ENCODE measurements at regions not wholly inside any gene's neighbourhood (a gene's known extent, or its start where the extent isn't known, plus 50 kb on each side); places are given as distances from the start of the nearest gene placed in this dataset.

DNA sequence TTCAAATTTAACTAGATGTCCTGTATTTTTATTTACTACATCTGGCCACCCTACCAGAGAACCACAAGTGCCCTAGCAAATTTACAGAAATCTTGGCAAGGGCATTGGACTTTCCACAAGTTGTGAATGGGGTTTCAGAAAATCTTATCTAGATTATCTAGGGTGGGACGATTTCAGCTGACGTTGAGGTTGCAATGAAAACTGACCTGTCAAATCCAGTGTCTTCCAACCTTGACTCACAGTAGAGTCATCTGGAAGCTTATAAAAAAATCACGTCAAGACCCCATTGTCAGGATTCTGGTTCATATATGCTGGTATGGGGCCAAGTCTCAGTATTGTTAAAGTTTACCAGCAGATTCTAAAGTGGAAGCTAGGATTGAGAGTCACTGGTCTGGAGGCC is 109.6 kb upstream of the ACTBL2 start:
- no peak for DNase-seq (ENCODE audit: low spot score)
- Mint-ChIP-seq H3K9me3 (peaks cover 4% of the 10 kb centered on the region), H3K27me3 (ENCODE audit: insufficient read depth) (no peaks in the 10 kb centered on the region), H3K27ac (no peak overlapping the region), H3K36me3 (ENCODE audit: low read depth) (no peaks in the 10 kb centered on the region), H3K4me3 (no peak overlapping the region), H3K4me1 (ENCODE audit: low read depth) (no peaks in the 10 kb centered on the region)
- intact Hi-C loops (cut with micrococcal nuclease): no loop called here

DNA sequence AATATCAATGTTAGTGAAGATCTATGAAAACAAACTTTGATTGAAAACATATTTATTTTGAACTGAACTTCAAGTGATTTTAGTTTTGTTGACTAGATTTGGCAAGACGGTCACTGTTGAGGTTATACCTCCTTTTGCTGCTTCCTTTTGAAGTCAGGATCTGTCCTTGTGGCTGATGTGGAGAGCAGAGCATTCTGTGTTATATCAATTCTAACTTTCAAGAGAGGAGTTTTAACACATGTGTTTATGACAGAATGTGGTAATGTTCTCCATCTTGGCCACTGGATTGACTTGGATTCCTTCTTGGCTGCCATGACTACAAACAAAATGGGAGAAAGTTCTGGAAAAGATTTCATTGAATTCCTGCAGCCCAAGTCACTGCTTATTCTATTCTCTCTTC is 104.0 kb upstream of the ACTBL2 start:
- no peak overlapping the region for H3K27ac Mint-ChIP-seq

DNA sequence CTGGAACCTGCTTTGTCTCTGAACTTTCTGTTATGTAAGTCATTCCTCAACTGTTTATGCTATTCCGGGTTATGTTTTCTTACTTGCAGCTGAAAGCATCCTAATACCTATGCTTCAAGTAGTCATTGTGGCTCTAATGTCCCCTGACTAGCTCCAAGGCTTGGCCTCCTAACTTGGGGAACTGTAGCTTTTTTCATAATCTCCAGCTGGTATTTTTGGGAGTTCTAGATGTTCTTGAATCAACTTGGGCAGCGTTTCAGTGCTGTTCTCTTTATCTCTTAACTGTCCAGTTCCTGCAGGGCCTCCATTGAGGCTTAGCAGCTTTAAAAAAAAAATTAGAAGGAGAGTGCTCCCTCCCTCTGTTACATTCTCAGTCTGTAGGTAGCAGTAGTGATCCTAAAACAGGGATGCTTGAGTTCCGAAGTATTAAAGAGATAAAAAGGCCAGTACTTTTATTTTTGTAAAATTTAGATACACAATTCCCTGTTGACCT is 100.0 kb upstream of the ACTBL2 start:
- Mint-ChIP-seq H3K27me3 (ENCODE audit: insufficient read depth) (peaks cover 3% of the 10 kb centered on the region), H3K9me3 (peaks cover 11% of the 10 kb centered on the region), H3K4me1 (ENCODE audit: low read depth) (no peaks in the 10 kb centered on the region), H3K36me3 (ENCODE audit: low read depth) (no peaks in the 10 kb centered on the region), H3K27ac (no peak overlapping the region), H3K4me3 (no peak overlapping the region)
- intact Hi-C loops (cut with micrococcal nuclease): no loop called here
- no peak for DNase-seq (ENCODE audit: low spot score)

More for the DNA sequence above, 104.0 kb upstream of the ACTBL2 start:
- no peak for DNase-seq (ENCODE audit: low spot score)
- H3K27me3 Mint-ChIP-seq (ENCODE audit: insufficient read depth): peaks cover 3% of the 10 kb centered on the region
- H3K4me3 Mint-ChIP-seq: no peak overlapping the region
- peaks cover 4% of the 10 kb centered on the region for H3K9me3 Mint-ChIP-seq
- H3K4me1 Mint-ChIP-seq (ENCODE audit: low read depth): no peaks in the 10 kb centered on the region
- intact Hi-C loops (cut with micrococcal nuclease): no loop called here
- H3K36me3 Mint-ChIP-seq (ENCODE audit: low read depth): no peaks in the 10 kb centered on the region

DNA sequence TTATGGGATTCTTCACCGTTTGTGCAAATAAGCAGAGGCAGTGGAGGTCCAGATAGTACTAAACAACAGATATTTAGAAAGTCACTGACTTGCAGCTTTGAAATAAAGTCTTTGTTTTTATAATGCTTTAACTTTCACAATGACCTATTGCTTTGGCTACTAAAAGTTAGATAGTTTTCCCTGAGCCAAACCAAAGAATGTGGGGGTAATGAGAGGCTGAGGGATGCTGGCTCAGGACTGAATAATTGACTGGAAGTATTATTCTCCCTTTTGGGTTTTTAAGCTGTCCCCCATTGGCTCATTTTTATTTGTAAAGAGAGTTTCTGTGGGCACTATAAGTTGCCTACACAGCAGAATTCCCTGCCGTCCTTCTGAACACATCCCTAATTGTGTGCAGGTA is 99.2 kb upstream of the ACTBL2 start:
- Mint-ChIP-seq H3K27me3 (ENCODE audit: insufficient read depth) (peaks cover 3% of the 10 kb centered on the region), H3K36me3 (ENCODE audit: low read depth) (no peaks in the 10 kb centered on the region), H3K4me3 (no peak overlapping the region), H3K9me3 (peaks cover 7% of the 10 kb centered on the region), H3K27ac (no peak overlapping the region), H3K4me1 (ENCODE audit: low read depth) (no peaks in the 10 kb centered on the region)
- intact Hi-C loops (cut with micrococcal nuclease): no loop called here
- no peak for DNase-seq (ENCODE audit: low spot score)

DNA sequence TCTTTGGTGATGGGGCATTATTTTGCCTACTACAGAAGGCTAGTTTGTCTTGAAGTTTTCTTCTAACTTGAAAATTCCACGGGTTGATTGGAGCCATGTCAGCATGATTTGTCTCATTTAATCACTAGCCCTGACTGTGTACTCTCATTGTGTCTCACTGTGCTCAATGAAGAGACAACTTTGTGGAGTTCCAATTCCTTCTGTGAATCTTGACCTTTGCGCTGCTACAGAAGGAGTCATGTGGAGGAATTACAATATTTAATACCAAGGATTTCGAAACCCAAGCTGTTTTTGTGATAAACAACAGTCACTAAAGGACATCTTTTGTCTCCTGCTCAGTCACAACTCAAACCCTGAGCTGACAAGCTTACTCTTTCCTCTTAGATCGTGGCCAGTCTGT is 98.6 kb upstream of the ACTBL2 start:
- peaks cover 7% of the 10 kb centered on the region for H3K9me3 Mint-ChIP-seq
- no peak for DNase-seq (ENCODE audit: low spot score)
- no peak overlapping the region for H3K4me3 Mint-ChIP-seq
- H3K27me3 Mint-ChIP-seq (ENCODE audit: insufficient read depth): peaks cover 3% of the 10 kb centered on the region
- H3K27ac Mint-ChIP-seq: no peak overlapping the region
- H3K4me1 Mint-ChIP-seq (ENCODE audit: low read depth): no peaks in the 10 kb centered on the region
- no peaks in the 10 kb centered on the region for H3K36me3 Mint-ChIP-seq (ENCODE audit: low read depth)
- intact Hi-C loops (cut with micrococcal nuclease): no loop called here

DNA sequence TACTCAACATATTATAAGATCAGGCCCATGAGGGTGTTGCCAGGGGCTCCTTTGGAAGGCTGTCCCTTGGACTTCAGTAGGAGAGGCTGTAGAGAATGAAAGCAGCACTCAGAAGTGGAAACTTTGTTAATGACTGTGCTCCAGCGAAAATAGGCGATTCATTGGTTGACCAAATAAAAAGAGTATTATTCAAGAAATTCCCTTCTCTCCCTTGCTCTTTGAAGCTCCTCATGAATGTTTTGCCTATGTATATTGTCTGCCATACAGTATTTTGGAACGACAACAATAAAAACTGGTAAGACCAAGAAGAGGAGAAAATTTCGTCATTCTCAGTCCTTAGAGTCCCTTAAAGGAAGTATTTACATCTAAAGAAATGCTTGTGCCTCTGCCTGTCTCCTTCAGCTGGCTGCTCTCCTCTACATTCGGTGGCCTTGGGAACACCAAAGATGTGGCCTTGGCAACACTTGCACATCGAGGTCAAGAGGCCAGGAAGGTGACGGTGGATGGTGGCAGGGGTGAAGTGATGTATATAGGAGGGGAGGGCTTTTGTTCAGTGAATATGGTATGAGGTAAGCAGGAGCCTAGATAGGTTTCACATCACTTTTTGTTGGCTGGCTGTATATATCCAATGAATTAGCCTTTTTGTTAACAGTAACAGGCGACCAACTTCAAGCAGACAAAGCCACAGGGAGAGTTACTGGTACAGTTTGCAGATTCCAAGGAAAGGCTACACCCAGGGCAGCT is 95.0 kb upstream of the ACTBL2 start:
- H3K36me3 Mint-ChIP-seq (ENCODE audit: low read depth): no peaks in the 10 kb centered on the region
- intact Hi-C loops (cut with micrococcal nuclease): no loop called here

DNA sequence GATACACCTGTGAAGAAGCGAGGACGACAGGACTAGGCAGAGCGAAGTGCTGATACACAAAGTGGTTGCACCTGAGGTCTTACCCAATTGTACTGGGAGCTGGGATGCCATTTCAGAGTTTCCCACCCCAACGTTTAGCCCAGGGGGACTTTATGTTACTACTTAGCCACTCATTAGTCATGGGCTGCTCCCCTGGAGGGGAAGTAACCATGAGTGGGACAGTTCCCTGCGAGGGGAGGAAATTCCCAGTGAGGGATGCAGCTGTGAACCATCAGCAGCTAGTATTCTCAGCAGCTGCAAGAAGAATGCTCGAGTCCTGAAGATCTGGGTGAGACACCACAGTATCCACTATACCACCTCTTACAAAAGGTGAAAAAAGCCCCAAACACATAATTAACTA is 93.7 kb upstream of the ACTBL2 start:
- no peak overlapping the region for H3K27ac Mint-ChIP-seq
- H3K9me3 Mint-ChIP-seq: peaks cover 7% of the 10 kb centered on the region
- DNase-seq (ENCODE audit: low spot score): no peak
- no peaks in the 10 kb centered on the region for H3K27me3 Mint-ChIP-seq (ENCODE audit: insufficient read depth)
- H3K4me1 Mint-ChIP-seq (ENCODE audit: low read depth): no peaks in the 10 kb centered on the region
- intact Hi-C loops (cut with micrococcal nuclease): no loop called here
- H3K4me3 Mint-ChIP-seq: no peak overlapping the region
- no peaks in the 10 kb centered on the region for H3K36me3 Mint-ChIP-seq (ENCODE audit: low read depth)

More for the DNA sequence above, 95.0 kb upstream of the ACTBL2 start:
- H3K27me3 Mint-ChIP-seq (ENCODE audit: insufficient read depth): no peaks in the 10 kb centered on the region
- DNase-seq (ENCODE audit: low spot score): no peak
- H3K4me3 Mint-ChIP-seq: no peak overlapping the region
- peaks cover 7% of the 10 kb centered on the region for H3K9me3 Mint-ChIP-seq
- no peaks in the 10 kb centered on the region for H3K4me1 Mint-ChIP-seq (ENCODE audit: low read depth)
- H3K27ac Mint-ChIP-seq: no peak overlapping the region

DNA sequence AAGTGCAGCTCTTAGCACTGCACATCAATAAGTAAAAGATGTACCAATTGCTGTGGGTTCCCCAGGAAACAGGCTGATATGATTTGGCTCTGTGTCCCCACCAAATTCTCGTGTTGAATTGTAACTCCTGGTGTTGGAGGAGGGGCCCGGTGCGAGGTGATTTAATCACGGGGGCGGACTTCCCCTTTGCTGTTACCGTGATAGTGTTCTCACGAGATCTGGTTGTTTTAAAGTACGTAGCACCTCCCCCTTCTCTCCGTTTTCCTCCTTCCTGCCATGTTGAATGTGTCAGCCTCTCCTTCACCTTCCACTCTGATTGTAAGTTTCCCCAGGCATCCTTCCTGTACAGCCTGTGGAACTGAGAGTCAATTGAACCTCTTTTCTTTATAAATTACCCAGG is 93.2 kb upstream of the ACTBL2 start:
- H3K27me3 Mint-ChIP-seq (ENCODE audit: insufficient read depth): no peaks in the 10 kb centered on the region
- DNase-seq (ENCODE audit: low spot score): no peak
- no peak overlapping the region for H3K27ac Mint-ChIP-seq
- no peaks in the 10 kb centered on the region for H3K36me3 Mint-ChIP-seq (ENCODE audit: low read depth)
- H3K4me3 Mint-ChIP-seq: no peak overlapping the region
- H3K9me3 Mint-ChIP-seq: peaks cover 5% of the 10 kb centered on the region
- H3K4me1 Mint-ChIP-seq (ENCODE audit: low read depth): no peaks in the 10 kb centered on the region
- intact Hi-C loops (cut with micrococcal nuclease): no loop called here

DNA sequence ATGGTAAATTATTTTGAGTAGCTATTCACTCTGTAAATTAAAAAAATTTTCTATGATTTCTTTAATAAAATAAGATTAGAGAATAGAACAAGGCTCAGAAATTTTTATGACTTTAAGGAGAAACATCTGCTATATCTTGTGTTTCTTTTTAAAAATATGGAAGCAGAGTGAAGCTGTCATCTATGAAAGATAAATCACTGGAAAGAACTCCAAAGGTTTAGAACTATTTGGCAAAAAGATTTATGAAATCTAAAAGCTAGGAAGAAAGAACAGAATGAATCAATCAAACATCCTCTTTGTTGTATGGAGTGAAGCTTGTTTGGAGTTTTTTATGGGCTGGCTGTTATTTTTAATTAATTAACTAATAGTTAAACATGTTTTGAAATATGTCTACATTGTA is 89.8 kb upstream of the ACTBL2 start:
- Mint-ChIP-seq H3K36me3 (ENCODE audit: low read depth) (no peaks in the 10 kb centered on the region), H3K4me3 (no peak overlapping the region), H3K27me3 (ENCODE audit: insufficient read depth) (peaks cover 4% of the 10 kb centered on the region), H3K27ac (no peak overlapping the region), H3K4me1 (ENCODE audit: low read depth) (no peaks in the 10 kb centered on the region), H3K9me3 (no peaks in the 10 kb centered on the region)
- intact Hi-C loops (cut with micrococcal nuclease): no loop called here
- no peak for DNase-seq (ENCODE audit: low spot score)

DNA sequence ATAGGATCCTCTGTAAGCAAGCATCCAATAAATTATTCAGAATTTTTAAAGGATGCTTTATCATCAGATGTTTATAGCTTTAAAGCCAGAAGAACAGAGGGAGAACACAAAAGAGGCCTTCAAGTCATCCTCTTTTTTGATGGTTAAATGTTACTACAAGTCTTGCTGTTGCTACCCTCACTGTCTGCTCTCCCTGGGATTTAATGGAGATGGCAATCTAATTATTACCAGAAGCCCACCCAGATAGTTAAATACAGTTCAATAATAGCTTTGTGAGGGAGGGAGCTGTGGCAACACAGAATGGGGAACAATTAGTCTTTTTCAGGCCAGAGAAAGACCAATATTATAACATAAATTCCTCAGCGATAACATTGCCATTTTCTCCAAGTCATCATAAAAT is 87.0 kb upstream of the ACTBL2 start:
- no peak overlapping the region for H3K4me3 Mint-ChIP-seq
- peaks cover 12% of the 10 kb centered on the region for H3K27me3 Mint-ChIP-seq (ENCODE audit: insufficient read depth)
- no peaks in the 10 kb centered on the region for H3K4me1 Mint-ChIP-seq (ENCODE audit: low read depth)
- H3K27ac Mint-ChIP-seq: no peak overlapping the region
- H3K36me3 Mint-ChIP-seq (ENCODE audit: low read depth): no peaks in the 10 kb centered on the region
- no peak for DNase-seq (ENCODE audit: low spot score)
- intact Hi-C loops (cut with micrococcal nuclease): no loop called here
- H3K9me3 Mint-ChIP-seq: no peaks in the 10 kb centered on the region

DNA sequence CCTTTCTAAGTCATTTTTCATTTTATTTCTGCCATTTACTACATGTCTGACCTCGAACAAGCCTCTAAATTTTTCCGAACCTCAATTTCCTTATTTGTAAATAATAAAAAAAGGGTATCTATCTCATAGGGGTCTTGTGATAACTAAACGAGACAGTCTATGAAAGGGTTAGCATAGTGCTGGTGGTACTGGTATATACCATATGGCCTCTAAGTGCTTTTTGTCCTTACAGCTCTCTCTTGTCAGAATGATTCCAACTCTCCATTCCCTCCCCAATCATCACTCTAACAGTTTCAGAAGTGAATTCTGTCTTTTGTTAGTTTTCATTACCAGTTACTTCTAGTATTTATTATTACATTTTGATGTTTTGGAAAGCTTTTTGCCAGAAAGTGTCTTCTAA is 85.5 kb upstream of the ACTBL2 start:
- H3K36me3 Mint-ChIP-seq (ENCODE audit: low read depth): no peaks in the 10 kb centered on the region
- no peaks in the 10 kb centered on the region for H3K4me1 Mint-ChIP-seq (ENCODE audit: low read depth)
- no peak for DNase-seq (ENCODE audit: low spot score)
- H3K27ac Mint-ChIP-seq: no peak overlapping the region
- H3K4me3 Mint-ChIP-seq: no peak overlapping the region
- H3K27me3 Mint-ChIP-seq (ENCODE audit: insufficient read depth): peaks cover 23% of the 10 kb centered on the region
- intact Hi-C loops (cut with micrococcal nuclease): no loop called here
- H3K9me3 Mint-ChIP-seq: no peaks in the 10 kb centered on the region

DNA sequence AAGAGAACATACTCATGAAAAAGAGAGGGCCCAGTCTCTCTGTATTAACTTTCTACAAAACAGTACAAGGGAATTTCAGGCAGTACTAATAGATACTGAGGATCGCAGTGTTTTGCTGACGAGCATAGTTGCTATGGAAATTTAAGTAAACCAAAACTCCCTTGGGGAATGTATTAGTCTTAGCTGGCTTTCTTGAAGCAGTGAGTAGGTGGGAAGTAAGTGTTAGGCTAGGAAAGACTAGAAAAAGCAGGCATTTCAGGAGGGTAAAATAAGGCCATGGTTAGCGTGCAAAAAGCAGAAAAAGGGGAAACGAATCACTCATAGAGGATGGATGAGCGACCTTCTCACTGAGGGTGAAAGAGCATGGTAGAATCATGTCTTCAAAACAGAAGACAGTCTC is 84.3 kb upstream of the ACTBL2 start:
- intact Hi-C loops (cut with micrococcal nuclease): no loop called here
- no peak for DNase-seq (ENCODE audit: low spot score)

DNA sequence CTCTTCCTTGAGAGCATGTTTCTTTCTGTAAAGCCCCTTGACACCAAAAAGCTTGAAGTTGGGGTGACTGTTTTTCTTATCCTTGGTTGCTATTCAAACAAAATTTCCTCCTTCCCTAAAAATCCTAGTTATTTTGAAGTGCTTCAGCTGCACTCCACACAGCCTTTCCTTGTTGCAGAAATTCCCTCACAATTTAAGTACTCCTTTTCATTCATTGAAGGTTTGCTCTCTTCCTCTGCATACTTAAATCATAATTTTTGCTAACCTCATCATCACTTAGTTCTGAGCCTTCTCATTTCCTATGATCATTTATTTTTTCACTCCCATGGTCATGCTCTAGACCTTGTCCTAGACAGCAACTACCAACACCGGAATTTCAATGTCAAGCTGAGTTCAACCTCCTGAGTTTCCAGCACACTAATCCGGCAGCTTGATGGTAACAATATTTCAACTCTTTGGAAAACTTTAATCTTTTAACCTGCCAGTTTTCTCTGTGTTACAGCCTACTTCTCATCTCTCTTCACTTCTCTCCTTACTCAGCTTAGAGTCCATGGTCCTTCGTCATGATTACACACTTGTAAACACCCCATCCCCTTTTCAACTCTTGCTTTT is 78.7 kb upstream of the ACTBL2 start:
- Mint-ChIP-seq H3K27ac (no peak overlapping the region), H3K4me1 (ENCODE audit: low read depth) (no peaks in the 10 kb centered on the region), H3K27me3 (ENCODE audit: insufficient read depth) (peaks cover 19% of the 10 kb centered on the region), H3K9me3 (no peaks in the 10 kb centered on the region), H3K36me3 (ENCODE audit: low read depth) (no peaks in the 10 kb centered on the region), H3K4me3 (no peak overlapping the region)
- DNase-seq (ENCODE audit: low spot score): no peak
- intact Hi-C loops (cut with micrococcal nuclease): no loop called here

More for the DNA sequence above, 84.3 kb upstream of the ACTBL2 start:
- no peaks in the 10 kb centered on the region for H3K4me1 Mint-ChIP-seq (ENCODE audit: low read depth)
- H3K9me3 Mint-ChIP-seq: no peaks in the 10 kb centered on the region
- H3K36me3 Mint-ChIP-seq (ENCODE audit: low read depth): no peaks in the 10 kb centered on the region
- no peak overlapping the region for H3K27ac Mint-ChIP-seq
- H3K4me3 Mint-ChIP-seq: no peak overlapping the region
- peaks cover 25% of the 10 kb centered on the region for H3K27me3 Mint-ChIP-seq (ENCODE audit: insufficient read depth)

Measured in activated T-helper 1 cell treated with anti-CD3 and anti-CD28 coated beads, Interleukin-12 subunit alpha, Interleukin-12 subunit beta, Interleukin-2, Interleukin-4 antibody, amounts not matched to agents 30 ng/mL and 10 ng/mL and 1 ng/mL, durations not matched to agents 14 hours and 24 hours and 36 hours (primary cell).